ENCODE measurements at regions not wholly inside any gene's neighbourhood (a gene's known extent, or its start where the extent isn't known, plus 50 kb on each side); places are given as distances from the start of the nearest gene placed in this dataset.
"Not testable (repeated sequence)": the region's sequence is repeated elsewhere in the genome, so short reads cannot be mapped to it uniquely, and the experiment has no call there.

GRCh38 chr14:49057838-49058510 is 528.2 kb downstream of the RPS29 start:
- DNase-seq (no peak), ATAC-seq (ENCODE audit: poor library complexity) (no peak)
- intact Hi-C loops (cut with DNase I): no loop called here

- intact Hi-C loops (cut with DNase I): no loop called here
- DNase-seq (no peak), ATAC-seq (ENCODE audit: poor library complexity) (no peak)
Measured at GRCh38 chr14:49056021-49056420, 530.2 kb downstream of the RPS29 start.

GRCh38 chr14:49052521-49052920 is 533.7 kb downstream of the RPS29 start:
- no peak for DNase-seq
- intact Hi-C loops (cut with DNase I): no loop called here
- ATAC-seq (ENCODE audit: poor library complexity): no peak

- intact Hi-C loops (cut with DNase I): no loop called here
- ATAC-seq (ENCODE audit: poor library complexity) (no peak), DNase-seq (no peak)
Measured at GRCh38 chr14:49051328-49052060, 534.7 kb downstream of the RPS29 start.

GRCh38 chr14:49050822-49051221 is 535.4 kb downstream of the RPS29 start:
- no peak for DNase-seq
- intact Hi-C loops (cut with DNase I): no loop called here
- ATAC-seq (ENCODE audit: poor library complexity): no peak

GRCh38 chr14:49049711-49050110 is 536.5 kb downstream of the RPS29 start:
- no peak for ATAC-seq (ENCODE audit: poor library complexity)
- intact Hi-C loops (cut with DNase I): no loop called here
- DNase-seq: no peak

- DNase-seq (no peak), ATAC-seq (ENCODE audit: poor library complexity) (no peak)
- intact Hi-C loops (cut with DNase I): no loop called here
Measured at GRCh38 chr14:49044981-49045380, 541.2 kb downstream of the RPS29 start.

- intact Hi-C loops (cut with DNase I): no loop called here
- DNase-seq (no peak), ATAC-seq (ENCODE audit: poor library complexity) (no peak)
Measured at GRCh38 chr14:49036984-49037516, 549.1 kb downstream of the RPS29 start.

GRCh38 chr14:49036266-49036665 is 549.9 kb downstream of the RPS29 start:
- DNase-seq: no peak
- no peak for ATAC-seq (ENCODE audit: poor library complexity)
- intact Hi-C loops (cut with DNase I): no loop called here

GRCh38 chr14:49033131-49033530 is 553.0 kb downstream of the RPS29 start:
- ATAC-seq (ENCODE audit: poor library complexity) (no peak), DNase-seq (no peak)
- intact Hi-C loops (cut with DNase I): no loop called here

GRCh38 chr14:49031710-49032109 is 554.5 kb downstream of the RPS29 start:
- intact Hi-C loops (cut with DNase I); ATAC-seq (ENCODE audit: poor library complexity): not testable (repeated sequence)

GRCh38 chr14:49019467-49020115 is 566.6 kb downstream of the RPS29 start:
- ATAC-seq (ENCODE audit: poor library complexity) (no peak), DNase-seq (no peak)
- intact Hi-C loops (cut with DNase I): no loop called here

More at GRCh38 chr14:49031710-49032109, 554.5 kb downstream of the RPS29 start:
- DNase-seq: not testable (repeated sequence)

GRCh38 chr14:49017447-49017846 is 568.7 kb downstream of the RPS29 start:
- no peak for DNase-seq
- no peak for ATAC-seq (ENCODE audit: poor library complexity)
- intact Hi-C loops (cut with DNase I): no loop called here

GRCh38 chr14:49016381-49016780 is 569.8 kb downstream of the RPS29 start:
- DNase-seq (no peak), ATAC-seq (ENCODE audit: poor library complexity) (no peak)
- intact Hi-C loops (cut with DNase I): no loop called here

- DNase-seq (no peak), ATAC-seq (ENCODE audit: poor library complexity) (no peak)
- intact Hi-C loops (cut with DNase I): no loop called here
Measured at GRCh38 chr14:49014476-49014875, 571.7 kb downstream of the RPS29 start.

- intact Hi-C loops (cut with DNase I): no loop called here
- DNase-seq (no peak), ATAC-seq (ENCODE audit: poor library complexity) (no peak)
Measured at GRCh38 chr14:49008363-49008762, 577.8 kb downstream of the RPS29 start.

- intact Hi-C loops (cut with DNase I): no loop called here
- no peak for ATAC-seq (ENCODE audit: poor library complexity)
Measured at GRCh38 chr14:48991141-48991540, 595.0 kb downstream of the RPS29 start.

GRCh38 chr14:48983351-48983888 is 602.8 kb downstream of the RPS29 start:
- intact Hi-C loops (cut with DNase I): no loop called here
- no peak for ATAC-seq (ENCODE audit: poor library complexity)
- DNase-seq: no peak

More at GRCh38 chr14:48991141-48991540, 595.0 kb downstream of the RPS29 start:
- DNase-seq: no peak

GRCh38 chr14:48974994-48975393 is 611.2 kb downstream of the RPS29 start:
- intact Hi-C loops (cut with DNase I): no loop called here
- DNase-seq (no peak), ATAC-seq (ENCODE audit: poor library complexity) (no peak)
